ENCODE measurements at regions not wholly inside any gene's neighbourhood (a gene's known extent, or its start where the extent isn't known, plus 50 kb on each side); places are given as distances from the start of the nearest gene placed in this dataset.

DNA sequence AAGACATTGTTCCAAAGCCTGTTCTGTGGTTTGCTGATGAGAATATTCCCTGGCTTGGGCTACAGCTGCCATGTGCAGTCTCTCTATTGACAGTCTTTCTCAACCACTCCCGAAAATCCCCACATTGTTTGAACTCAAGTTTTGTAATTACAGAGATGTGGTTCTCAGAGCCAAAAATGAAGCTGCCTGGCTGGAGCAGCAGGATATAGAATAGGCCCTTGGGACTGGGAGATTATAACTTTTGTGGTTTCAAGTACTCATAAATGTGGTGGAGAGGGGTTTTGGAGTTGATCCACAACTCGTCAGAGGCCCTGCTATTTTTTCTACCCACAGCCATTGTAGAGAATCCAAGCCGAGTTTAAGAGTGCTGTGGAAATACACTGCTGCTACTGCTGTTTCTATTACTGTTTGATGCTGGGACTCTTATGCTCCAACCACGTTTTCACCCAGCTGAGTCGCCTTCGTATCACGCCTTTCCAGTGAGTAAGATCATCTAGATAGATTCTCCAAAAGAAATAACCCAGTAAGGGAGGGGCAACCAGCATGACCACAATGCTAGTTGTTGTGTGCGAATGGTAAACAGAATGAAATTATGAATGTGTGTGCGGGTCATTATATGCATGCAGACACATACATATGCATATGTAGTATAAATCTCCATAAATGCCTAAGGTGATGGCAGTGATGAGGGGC lies 57.1 kb upstream of the ATXN3L start:
- TF ChIP-seq EGR1 (IDR thresholded peaks at IDR 0.05; ENCODE audit: borderline replicate concordance in 1 of 2, low read depth in 2 of 2, low read length in 2 of 2) (no peak), YY1 (IDR thresholded peaks at IDR 0.05; ENCODE audit: low read depth, low read length) (no peak), JUND (IDR thresholded peaks at IDR 0.05; ENCODE audit: low read depth, low read length) (no peak), CTCF (IDR thresholded peaks at IDR 0.05 in 2 of 3, conservative IDR thresholded peaks at IDR 0.05 in 1 of 3; ENCODE audit: control insufficient read depth in 2 of 3, extremely low read depth in 1 of 3, insufficient read depth in 1 of 3, low read depth in 3 of 3, low read length in 3 of 3) (no peak)
